Activated T-helper 1 cell treated with anti-CD3 and anti-CD28 coated beads, Interleukin-2, amount 50 U/mL, for 16 hours (primary cell): ENCODE measurements at regions not wholly inside any gene's neighbourhood (a gene's known extent, or its start where the extent isn't known, plus 50 kb on each side); places are given as distances from the start of the nearest gene placed in this dataset.

Experiments
- DNase-seq, 2 donors: peaks; one replicate each; pipeline ENCODE4 v3.0.0-alpha.2; 2020; ENCODE audit warnings: low read depth in 1 of 2, low spot score in 1 of 2

DNA sequence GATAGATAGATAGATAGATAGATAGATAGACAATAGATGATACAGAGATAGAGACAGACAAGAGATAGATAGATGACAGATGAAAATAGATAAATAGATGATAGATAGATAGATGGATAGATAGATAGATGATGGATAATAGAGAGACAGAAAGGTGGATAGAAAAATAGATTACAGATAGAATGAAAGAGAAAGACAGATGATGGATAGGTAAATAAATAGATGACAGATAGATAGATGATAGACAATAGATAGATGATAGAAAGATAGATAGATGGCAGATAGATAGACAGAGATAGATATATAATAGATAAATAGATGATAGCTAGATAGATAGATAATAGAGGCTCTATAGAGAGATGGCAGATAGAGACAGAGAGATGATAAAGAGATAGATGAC is 523.0 kb downstream of the BCL11B start:
- no peak for DNase-seq

DNA sequence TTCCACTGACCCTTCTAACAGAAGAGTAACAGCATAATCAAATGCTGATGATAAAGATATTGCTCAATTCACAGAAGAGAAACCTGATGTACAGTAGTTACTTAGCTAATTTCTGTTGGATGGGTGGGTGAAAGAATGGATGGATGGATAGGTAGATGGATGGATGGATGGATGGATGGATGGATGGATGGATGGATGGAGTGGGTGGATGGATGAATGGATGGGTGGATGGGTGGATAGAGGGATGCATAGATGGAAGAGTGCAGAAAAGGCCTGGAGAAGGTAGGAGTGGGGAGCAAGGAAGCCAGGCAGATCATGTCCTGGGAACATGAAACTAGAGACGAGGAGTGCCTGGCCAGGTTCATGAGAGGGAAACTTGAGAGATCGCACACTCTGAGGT is 520.9 kb downstream of the BCL11B start:
- DNase-seq: no peak

DNA sequence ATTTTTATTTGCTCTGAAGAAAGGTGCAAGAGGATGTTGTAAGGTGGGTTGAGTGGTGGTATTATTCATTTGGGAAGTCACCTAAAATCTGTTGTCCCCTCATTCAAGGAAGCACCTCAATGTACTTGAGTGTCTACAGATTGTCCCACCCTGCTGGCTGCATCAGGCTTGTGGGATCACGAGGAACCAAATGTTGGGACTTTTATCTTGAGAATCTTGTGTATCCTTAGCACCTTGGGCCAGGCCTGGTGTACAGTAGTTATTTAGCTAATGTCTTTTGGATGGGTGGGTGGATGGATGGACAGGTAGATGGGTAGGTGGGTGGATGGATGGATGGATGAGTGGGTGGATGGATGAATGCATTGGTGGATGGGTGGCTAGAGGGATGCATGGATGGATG is 519.3 kb downstream of the BCL11B start:
- DNase-seq: no peak

DNA sequence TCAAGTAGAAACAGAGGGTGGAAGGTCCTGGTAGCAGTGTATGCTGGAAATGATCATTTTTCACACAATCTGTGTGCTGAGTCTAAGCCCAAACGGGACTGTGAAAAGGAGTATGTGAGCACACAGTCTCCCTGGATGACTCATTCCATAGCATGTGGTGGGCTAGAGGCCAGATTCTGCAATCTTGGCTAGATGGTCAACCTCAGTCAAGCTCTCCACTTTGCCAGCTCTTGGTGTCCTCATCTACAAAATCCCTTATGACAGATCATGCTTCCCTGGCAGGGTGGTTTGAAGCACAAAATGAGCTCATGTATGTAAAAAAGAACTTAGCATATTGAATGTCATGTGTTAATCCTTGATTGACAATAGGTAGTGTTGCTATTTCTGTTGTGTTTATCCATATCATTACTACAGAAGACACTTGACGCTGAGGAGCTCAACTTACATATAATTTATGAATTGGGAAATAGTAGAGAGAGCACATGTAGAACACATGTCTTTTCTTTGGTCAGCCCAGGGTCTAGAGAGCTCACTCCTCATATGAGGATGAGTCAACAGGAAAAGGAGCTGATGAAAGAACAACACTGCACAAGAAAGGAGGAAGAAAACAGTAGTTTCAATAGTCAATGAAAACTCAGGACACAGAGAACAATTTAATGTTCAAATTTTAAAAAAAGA is 517.5 kb downstream of the BCL11B start:
- DNase-seq: no peak

DNA sequence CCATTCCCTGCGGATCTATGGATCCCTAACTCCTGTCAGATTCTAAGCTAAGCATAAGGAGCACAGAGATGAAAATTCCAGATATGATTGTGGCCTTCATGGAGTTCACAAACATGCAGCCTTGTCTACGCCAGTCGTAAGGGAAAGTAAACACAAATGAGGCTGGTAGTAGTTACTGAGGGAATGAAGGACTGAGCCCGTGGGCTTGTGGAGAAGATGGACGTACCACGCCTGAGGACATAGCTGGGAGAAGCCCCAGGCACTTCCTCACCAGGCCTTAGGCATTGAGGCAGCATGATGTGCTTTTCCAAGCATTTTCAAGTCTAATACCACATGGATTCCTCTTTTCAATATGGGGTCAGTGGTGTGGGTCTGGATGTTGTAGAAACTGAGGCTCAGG is 515.2 kb downstream of the BCL11B start:
- DNase-seq: no peak

DNA sequence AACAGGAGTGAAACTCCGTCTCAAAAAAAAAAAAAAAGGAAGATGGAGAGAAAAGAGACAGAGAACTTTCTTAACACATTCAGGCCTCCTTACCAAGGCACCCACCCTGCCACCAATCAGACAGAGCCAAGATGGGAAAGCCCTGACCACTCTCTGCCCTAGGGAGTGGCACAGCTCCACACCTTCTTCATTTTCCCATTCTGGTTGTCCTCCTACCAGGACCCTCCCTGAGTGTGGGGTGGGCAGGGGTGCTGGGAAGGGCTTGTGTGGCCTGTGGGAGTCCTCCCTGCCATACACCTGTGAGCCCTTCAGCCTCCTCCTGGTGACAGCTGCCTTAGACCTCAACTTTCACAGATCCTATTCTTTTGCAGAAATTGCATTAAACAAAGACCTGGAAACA is 513.6 kb downstream of the BCL11B start:
- no peak for DNase-seq

DNA sequence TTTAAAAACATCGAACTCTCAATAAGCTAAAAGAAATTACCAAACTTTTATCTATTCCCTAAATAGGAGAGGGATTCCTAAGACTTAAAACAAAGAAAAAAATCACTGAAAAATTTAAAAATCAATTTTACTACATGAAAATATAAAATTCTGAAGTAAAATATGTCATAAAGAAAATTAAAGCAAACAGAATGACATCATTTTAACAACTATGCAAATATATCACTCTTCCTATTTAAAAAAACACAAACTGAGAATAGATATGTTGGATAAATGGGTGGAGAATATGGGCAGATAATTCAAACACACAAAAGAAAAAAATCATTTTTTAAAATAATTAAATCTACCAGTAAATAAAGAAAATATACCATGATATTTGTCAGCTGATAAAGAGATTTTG is 510.0 kb downstream of the BCL11B start:
- DNase-seq: no peak

DNA sequence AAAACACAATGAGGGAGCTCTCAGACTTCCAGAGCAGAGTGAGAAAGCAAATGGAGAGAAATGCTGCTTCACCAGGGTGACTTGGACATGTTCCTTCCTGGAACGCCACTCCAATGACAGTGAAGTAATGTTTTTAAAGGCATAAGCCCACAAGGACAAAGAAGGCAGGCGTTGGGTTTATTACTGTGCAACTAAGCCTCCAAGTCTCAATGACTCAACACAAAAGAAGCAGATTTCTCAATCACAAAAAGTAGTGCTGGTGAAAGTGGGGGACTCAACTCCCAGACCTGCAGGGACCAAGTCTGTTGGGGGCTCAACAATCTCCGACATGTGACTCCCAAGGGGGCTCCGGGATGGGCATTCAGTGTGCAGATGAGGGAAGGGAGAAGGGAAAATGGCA is 505.2 kb downstream of the BCL11B start:
- no peak for DNase-seq

DNA sequence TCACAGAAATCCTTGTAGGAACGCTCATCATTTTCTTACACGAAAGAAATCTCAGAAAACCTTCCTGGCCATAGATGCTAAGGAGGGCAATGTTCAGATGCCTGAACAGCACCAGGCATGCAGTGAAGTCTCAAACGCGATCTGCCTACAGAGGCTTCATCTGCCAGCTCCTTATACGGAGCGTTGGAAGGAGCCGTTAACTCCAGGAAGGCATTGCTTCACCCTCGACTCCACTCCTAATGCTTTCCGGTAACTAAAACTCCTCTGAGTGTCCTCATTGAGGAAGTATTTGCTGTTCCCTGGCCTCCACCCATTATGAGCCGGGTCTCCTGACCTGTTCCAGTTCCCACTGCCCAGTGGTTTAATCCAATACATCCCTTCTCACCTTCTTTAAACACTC is 502.7 kb downstream of the BCL11B start:
- DNase-seq: no peak

DNA sequence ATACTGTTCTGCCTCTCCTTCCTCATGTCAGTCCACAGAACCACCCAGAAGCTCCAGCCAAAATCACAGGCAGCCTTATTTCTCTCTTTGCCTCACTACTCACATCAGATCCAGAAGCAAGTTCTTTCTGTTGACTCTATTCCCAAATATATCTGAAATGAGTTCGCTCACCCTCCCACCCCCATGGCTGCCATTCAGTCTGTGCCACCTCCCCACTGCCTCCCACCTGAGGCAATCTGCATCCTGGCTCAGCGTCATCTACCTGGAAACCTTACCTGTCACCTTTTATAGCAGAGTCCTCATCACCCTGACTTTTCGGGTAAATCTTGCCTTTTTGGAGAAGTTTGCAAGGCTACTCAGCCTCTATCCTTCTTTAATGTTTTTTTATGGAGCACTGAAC is 501.8 kb downstream of the BCL11B start:
- DNase-seq: no peak

DNA sequence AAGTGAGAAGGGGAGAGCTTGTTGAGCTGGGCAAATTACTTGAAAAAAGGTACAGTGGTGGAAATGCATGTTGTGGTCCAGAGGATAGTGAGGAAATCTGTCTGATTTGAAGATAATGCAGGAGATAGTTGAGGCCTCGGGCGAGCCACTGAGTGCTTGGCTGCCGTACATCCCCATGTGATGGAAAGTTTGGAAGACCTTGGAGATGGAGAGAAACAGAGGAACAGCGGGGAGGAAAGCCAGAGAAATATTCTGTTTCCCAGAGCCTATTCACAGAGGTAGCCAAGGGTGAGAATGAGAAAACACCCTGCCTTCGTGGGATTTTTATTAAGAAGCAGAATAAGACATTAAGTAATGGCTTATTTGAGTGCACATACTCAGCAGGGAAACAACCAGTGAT is 498.2 kb downstream of the BCL11B start:
- DNase-seq: no peak

DNA sequence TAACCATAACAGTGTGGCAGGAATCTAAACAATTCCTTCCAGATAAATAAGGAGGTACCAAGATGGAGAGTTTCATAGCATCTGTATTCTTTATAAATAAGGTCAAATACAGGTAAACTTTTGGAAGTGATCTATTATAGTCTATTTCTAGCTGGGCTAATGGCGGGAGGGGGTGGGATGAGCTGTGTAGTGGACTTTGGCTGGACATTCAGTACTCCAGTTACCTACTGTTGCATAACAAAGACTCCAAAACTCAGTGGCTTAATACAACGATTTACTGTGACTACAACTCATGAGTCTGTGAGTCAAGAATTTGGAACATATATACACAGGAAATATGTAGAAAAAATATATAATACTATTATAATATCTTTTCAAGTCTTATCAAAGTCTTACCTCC is 496.1 kb downstream of the BCL11B start:
- DNase-seq: no peak

DNA sequence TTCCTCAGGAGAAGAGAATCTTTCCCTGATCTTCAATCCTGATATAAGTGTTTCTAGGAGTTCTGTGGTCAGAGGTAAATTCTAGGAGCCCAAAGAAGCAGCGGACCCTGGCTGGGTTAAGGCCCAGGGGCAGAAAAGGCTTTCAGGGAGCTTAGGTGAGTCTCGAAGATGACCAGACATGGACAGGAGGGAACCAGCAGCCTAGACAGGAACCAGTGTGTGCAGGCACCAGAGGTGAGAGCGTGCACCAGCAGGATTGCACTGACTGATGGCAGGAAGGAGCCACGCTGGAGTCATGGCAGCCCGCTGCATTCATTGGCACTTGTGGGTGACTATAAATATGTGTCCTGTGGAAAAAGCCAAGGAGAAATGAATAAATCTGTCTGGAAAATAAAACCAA is 489.9 kb downstream of the BCL11B start:
- no peak for DNase-seq

DNA sequence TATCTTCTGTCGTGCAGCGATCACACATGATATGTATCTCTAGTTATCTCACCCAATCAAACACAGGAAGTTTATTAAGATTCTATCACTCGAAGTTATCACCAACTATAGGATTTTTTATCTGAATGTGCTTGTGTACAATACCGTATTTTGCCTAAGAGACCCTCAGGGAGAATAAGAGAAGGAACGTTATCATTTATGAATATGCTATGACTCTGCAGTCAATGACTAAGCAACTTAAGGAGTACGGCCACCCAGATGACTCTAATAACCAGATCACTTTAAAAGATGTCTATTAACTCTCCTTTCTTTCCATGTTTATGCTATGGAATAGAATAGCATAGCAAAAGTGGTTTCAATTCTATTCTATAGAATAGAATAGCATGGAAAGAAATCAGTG is 486.4 kb downstream of the BCL11B start:
- DNase-seq: no peak

DNA sequence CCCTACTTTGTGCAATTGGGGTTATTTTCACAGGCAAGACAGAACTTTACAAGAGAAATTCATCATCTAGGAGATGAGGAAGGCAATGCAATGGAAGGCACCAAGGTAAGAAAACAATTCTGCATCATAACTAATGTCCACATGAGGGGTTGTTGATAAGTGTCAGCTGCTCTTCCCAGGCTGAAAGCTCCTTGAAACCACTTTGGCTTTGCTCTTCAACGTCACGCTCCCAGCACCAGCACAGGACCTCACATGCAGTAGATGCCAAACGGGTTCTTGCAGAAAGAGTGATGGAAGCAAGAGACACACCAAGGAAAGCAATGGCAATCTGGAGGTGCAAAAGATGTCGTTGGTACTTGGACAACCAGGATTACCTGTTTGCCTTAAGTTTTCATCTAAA is 485.5 kb downstream of the BCL11B start:
- DNase-seq: no peak

DNA sequence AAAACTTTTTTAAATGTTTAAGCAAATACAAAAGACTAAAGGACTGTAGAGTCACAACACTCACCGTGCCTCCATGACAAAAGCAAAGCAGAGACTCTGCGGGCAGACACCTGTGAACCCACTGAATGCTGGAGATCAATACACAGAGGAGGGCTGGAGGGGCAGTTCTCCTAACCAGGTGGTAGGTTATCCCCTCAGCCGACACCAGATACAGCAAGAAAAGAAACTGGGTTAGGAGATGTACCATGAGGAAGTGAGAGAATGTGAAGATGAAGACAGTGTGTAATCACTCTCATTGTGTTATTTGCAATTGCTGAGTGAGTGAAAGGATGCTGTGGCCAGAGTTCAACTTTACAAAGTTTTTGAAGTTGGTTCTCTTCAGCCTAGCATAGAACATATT is 480.3 kb downstream of the BCL11B start:
- no peak for DNase-seq

DNA sequence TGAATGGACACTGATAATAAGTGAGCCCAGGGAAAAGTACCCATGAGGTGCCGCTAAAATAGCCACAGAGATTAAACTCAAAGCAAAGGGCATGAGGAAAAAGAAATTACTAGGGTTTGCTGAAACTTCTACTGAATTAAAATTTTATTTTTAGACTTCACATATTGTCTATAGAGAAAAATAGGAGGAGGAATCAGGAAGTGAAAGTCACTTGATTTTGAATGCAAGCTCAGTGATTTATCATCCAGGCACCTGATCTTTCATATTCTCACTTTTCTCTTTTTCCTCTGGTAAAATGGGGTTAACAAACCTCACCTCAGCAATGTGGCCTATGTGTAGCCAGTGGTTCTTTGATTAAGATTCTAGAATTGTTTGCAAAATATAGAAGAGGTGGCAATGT is 479.8 kb downstream of the BCL11B start:
- no peak for DNase-seq

DNA sequence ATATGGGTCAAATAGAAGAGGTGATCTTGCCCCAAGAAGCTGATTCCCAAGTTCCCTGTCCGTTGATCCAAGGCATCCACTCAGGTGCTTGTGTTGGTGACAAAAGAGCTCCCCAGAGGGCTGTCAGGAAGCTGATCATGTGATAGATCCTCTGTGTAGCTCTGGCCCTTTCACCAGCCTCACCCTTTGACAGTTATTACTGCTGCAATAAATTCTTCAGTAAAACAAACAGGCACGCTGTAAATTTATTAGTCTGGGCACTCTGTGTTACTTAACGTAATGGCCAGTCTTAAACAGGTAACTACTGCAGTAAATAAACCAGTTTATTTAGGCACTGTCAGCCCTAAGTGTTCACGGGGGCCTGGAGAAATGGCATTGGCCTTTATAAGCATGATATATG is 473.9 kb downstream of the BCL11B start:
- DNase-seq: no peak

DNA sequence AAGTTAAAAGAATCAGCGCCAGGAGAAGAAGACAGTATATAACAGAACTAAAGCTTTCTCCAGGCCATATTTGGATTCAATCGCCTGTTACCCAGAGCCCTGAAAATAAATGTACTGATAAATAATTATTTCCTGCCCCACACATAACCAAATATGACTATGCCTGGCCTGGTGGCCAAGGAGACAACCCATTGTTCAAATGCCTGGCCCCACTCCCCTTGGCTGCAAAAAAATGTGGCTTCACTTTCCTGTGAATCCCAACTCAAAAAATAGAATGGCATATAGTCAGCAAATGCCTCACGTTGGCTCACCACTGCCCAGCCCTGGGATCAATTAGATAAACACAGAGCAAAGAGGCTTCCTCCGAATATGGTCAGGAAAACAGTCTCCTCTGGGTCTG is 472.1 kb downstream of the BCL11B start:
- no peak for DNase-seq

DNA sequence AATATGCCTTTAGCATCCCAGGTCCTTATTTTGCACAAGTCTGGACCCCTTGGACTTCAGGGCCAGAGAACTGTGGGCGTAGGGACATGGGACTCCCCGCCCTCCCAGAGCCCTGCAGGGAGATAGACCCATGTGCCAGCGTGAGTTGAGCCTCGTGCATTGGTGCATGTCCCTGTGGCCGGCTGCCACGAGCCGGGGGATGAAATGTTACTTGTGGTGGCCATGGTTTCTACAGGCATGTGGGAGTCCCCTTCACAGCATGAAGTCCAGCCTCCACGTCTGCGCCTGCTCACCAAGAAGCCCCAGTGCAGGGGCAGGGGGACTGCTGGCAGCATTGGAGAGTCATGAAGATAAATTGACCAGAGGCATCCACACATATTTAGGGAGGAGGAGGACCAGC is 470.0 kb downstream of the BCL11B start:
- DNase-seq: no peak

DNA sequence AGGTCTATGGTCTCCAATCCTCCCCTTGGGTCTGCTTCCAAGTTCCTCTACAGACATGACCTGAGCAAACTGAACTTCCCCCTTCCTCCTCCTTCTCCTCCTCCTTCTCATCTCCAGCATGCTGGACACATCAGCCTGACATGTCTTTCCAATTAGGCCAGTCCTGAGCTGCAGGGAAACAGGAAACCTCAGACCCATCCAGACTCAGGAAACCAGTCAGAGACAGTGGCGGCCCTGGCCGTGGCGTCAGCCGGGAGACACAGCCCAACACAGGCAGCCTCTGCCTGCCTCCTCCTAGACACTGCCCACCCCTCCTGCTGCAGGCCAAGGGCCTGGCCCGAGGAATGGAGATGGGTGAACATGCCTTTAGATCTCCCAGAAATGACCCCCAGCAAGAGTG is 468.8 kb downstream of the BCL11B start:
- no peak for DNase-seq

DNA sequence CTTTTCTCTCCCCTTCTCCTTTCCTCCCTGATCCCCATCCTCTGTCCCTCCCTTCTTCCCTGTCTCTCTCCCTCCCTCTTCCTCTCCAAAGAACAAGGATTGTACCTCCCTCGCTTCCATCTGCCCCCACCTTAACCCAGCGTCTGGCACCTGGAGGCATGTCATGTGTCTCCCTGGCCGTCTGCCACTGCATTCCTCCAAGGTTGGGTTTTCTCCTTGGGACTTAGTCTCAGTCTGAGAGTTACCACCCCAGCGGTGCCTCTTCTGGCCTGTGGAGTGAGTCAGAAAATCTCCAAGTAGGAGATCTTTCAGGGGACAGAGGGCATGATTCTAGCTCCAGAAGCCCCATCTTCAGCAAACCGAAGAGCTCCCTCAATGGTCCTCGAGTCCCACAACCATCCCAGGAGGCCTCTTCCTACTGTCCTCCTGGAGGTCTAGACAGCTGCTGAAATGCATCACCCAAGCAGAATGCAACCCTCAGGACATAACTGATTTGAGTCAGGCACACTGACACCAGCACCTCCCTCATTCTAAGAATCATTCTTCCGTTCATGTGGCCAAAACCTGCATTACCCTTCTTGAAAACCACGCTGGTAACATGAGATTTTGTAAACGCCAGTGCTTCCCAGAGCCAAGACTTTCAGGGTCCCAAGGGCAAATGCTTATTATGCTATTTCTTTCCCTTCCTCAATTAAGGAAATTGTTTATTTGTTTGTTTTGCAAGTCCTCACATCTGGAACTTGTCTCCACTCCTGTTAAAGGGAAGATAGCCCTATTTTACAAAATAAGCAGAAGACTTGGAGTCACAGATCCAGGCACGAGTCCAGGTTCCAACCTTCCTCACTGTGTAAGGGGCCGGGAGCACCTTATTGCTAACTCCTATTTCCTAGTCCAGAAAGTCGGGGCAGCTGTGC is 463.2 kb downstream of the BCL11B start:
- DNase-seq: no peak

DNA sequence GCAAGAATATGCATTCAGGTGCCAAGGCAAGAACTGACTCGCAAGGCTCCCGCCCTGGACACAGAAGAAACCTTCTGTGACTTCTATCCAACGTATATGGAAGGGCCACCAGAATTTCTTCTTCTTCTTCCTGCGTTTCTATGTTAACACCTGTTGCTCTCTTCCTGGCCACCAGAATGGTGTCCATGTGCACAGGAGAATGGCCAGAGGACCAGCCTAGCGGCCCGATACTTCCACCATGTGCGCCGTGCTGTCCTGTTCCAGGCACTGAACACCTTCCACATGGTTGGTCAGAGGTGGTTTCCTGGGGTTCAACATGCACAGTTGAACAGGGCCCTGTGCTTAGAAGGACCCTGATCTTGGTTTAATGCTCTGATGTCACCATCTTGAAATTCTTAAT is 455.8 kb downstream of the BCL11B start:
- no peak for DNase-seq
